SK-N-SH (cell line): ENCODE measurements at regions not wholly inside any gene's neighbourhood (a gene's known extent, or its start where the extent isn't known, plus 50 kb on each side); places are given as distances from the start of the nearest gene placed in this dataset.

Experiments used
- CTCF ChIA-PET: fragments of 300-600, 350-600 bp; formaldehyde crosslinking; extraction: SDS; loops from one replicate; lab custom pipeline; 2021; lab: Yijun Ruan, JAX
- POLR2A ChIA-PET: fragments of 350-600 bp; sonication (Branson Sonifier 250); formaldehyde crosslinking; extraction: SDS; loops from one replicate; lab custom pipeline; 2020; ENCODE audit warnings: antibody characterized with exemption, inconsistent platforms; lab: Yijun Ruan, JAX
- DNase-seq: peaks from one replicate; pipeline ENCODE4 v3.0.0; 2012
- H2AFZ ChIP-seq: fragments of 200-600 bp; sonication (generic); 2 replicates; pipeline ENCODE4 v1.8.1; 2016; ENCODE audit warnings: antibody characterized with exemption, mild to moderate bottlenecking, low read depth
- H3F3A ChIP-seq: fragments of 200-600 bp; sonication (generic); replicated peaks from 2 replicates; pipeline ENCODE3; 2016; ENCODE audit warnings: antibody characterized with exemption, mild to moderate bottlenecking; ENCODE audit not compliant: insufficient read depth
- H3K27ac ChIP-seq, 2 experiments: fragments of 200-500 bp in 1 of 2; fragments of 200-600 bp in 1 of 2; sonication (Bioruptor generic) in 1 of 2; sonication (generic), shearing (Covaris generic) in 1 of 2; 2 replicates each; pipeline versions ENCODE4 v1.5.1 to v1.6.1; 2014 to 2016; ENCODE audit warnings: low read depth in 2 of 2, inconsistent platforms in 1 of 2, low read length in 1 of 2, mild to moderate bottlenecking in 1 of 2, mixed read lengths in 1 of 2
- H3K27me3 ChIP-seq: fragments of 200-600 bp; sonication (generic), shearing (Covaris generic); 2 replicates; pipeline ENCODE4 v1.6.1; 2016; ENCODE audit warnings: mixed run types; ENCODE audit not compliant: insufficient read depth
- H3K36me3 ChIP-seq, 2 experiments: fragments of 200-500 bp in 1 of 2; fragments of 200-600 bp in 1 of 2; sonication (Bioruptor generic) in 1 of 2; sonication (generic) in 1 of 2; replicated peaks in 1 of 2; 2 replicates each; pipeline versions ENCODE3 to v1.5.1; 2014 to 2016; ENCODE audit warnings: low read length in 1 of 2, mild to moderate bottlenecking in 1 of 2; ENCODE audit not compliant: insufficient read depth in 2 of 2, control insufficient read depth in 1 of 2
- H3K4me1 ChIP-seq, 2 experiments: fragments of 200-500 bp in 1 of 2; fragments of 200-600 bp in 1 of 2; sonication (Bioruptor generic) in 1 of 2; sonication (generic), shearing (Covaris generic) in 1 of 2; 2 replicates each; pipeline versions ENCODE4 v1.5.1 to v1.6.1; 2014 to 2016; ENCODE audit warnings: low read depth in 1 of 2, low read length in 1 of 2, mixed run types in 1 of 2; ENCODE audit not compliant: insufficient read depth in 2 of 2, control insufficient read depth in 1 of 2
- H3K4me2 ChIP-seq: fragments of 200-600 bp; sonication (generic), shearing (Covaris generic); 2 replicates; pipeline ENCODE4 v1.6.1; 2017; ENCODE audit warnings: mixed run types
- H3K4me3 ChIP-seq, 2 experiments: fragments of 200-500 bp in 1 of 2; fragments of 200-600 bp in 1 of 2; sonication (Bioruptor generic) in 1 of 2; sonication (generic), shearing (Covaris generic) in 1 of 2; 2 replicates each; pipeline versions ENCODE4 v1.5.1 to v1.8.1; 2014 to 2016; ENCODE audit warnings: low read depth in 2 of 2, inconsistent platforms in 1 of 2, low read length in 1 of 2, mild to moderate bottlenecking in 1 of 2, mixed read lengths in 1 of 2, moderate library complexity in 1 of 2
- H3K79me2 ChIP-seq: fragments of 200-600 bp; sonication (generic); 2 replicates; pipeline ENCODE4 v1.8.1; 2017; ENCODE audit warnings: mild to moderate bottlenecking; ENCODE audit not compliant: insufficient read depth
- H3K9ac ChIP-seq: fragments of 200-600 bp; sonication (generic); 2 replicates; pipeline ENCODE4 v1.6.1; 2017; ENCODE audit warnings: mixed run types
- H3K9me2 ChIP-seq: fragments of 200-600 bp; sonication (generic); 2 replicates; pipeline ENCODE4 v1.6.1; 2017; ENCODE audit warnings: mixed run types
- H3K9me3 ChIP-seq: fragments of 200-600 bp; sonication (generic); 2 replicates; pipeline ENCODE4 v1.6.1; 2017; ENCODE audit warnings: mixed run types, mild to moderate bottlenecking, moderate library complexity
- H4K20me1 ChIP-seq: fragments of 200-600 bp; sonication (generic); 2 replicates; pipeline ENCODE4 v1.6.1; 2017; ENCODE audit warnings: mild to moderate bottlenecking, mixed run types; ENCODE audit not compliant: insufficient read depth
- CTCF ChIP-seq: fragments of 200-600 bp; sonication (generic); IDR thresholded peaks from 2 replicates; pipeline ENCODE4 v1.6.1; 2017; ENCODE audit warnings: antibody characterized with exemption, mild to moderate bottlenecking, moderate library complexity
- EP300 ChIP-seq, 2 experiments: IDR thresholded peaks; 2 replicates each; pipeline versions ENCODE4 v1.4.0 to v1.6.1; 2012; ENCODE audit warnings: borderline replicate concordance in 1 of 2, low read depth in 1 of 2, low read length in 1 of 2
- GATA2 ChIP-seq: sonication (generic); formaldehyde crosslinking; IDR thresholded peaks from 2 replicates; pipeline ENCODE4 v1.5.0; 2020; ENCODE audit warnings: mild to moderate bottlenecking, missing genetic modification reagents
- IRF3 ChIP-seq: fragments of 150-350 bp; IDR thresholded peaks from 2 replicates; pipeline ENCODE4 v1.6.1; 2016; ENCODE audit warnings: mild to moderate bottlenecking, low read depth, low read length
- MEF2A ChIP-seq: IDR thresholded peaks from 2 replicates; pipeline ENCODE4 v1.4.0; 2012; ENCODE audit warnings: low read depth, borderline replicate concordance
- REST ChIP-seq: IDR thresholded peaks from 2 replicates; pipeline ENCODE4 v1.6.1; 2012; ENCODE audit warnings: mild to moderate bottlenecking, low read depth, low read length, moderate library complexity
- TCF12 ChIP-seq: IDR thresholded peaks from 2 replicates; pipeline ENCODE4 v1.4.0; 2012
- TEAD4 ChIP-seq: IDR thresholded peaks from 2 replicates; pipeline ENCODE4 v1.4.0; 2012; ENCODE audit warnings: mild to moderate bottlenecking, borderline replicate concordance; ENCODE audit not compliant: insufficient read depth
- YY1 ChIP-seq: IDR thresholded peaks from 2 replicates; pipeline ENCODE4 v1.4.0; 2012; ENCODE audit warnings: low read depth, mild to moderate bottlenecking
- WGBS: methylation state at CpG from one replicate; pipeline ENCODE4 v1.1.6; 2017; ENCODE audit warnings: low lambda C conversion rate; 5-methylcytosine and 5-hydroxymethylcytosine counted together

- H3K79me2 ChIP-seq = no peaks in the 10 kb centered on the region
- no peaks in the 10 kb centered on the region for H3K9me2 ChIP-seq
- TF ChIP-seq CTCF (no peak), MEF2A (no peak), GATA2 (no peak), IRF3 (no peak), TCF12 (no peak), REST (no peak), YY1 (no peak), TEAD4 (no peak), EP300 (IDR thresholded peaks at IDR 0.05; ENCODE audit: borderline replicate concordance in 1 of 2, low read depth in 1 of 2, low read length in 1 of 2) (no peak)
- H3K4me1 ChIP-seq = peaks cover 0 to 2% of the 10 kb centered on the region in 2 experiments; a peak in 1 of 4 replicates
- POLR2A ChIA-PET = no interaction called here
- no peak overlapping the region for H2AFZ ChIP-seq
- CTCF ChIA-PET = interaction anchor here (1.1 kb wide), 1 partner anchor 69 kb away, joined by 3 read pairs; no protein-coding TSS in a partner anchor
- no peaks in the 10 kb centered on the region for H3F3A ChIP-seq
- no peaks in the 10 kb centered on the region for H4K20me1 ChIP-seq
- H3K9me3 ChIP-seq = no peaks in the 10 kb centered on the region
- H3K27ac ChIP-seq = no peak overlapping the region
- H3K27me3 ChIP-seq = no peaks in the 10 kb centered on the region
- no peak for DNase-seq
- H3K4me3 ChIP-seq = no peak overlapping the region
- no peak overlapping the region for H3K9ac ChIP-seq
- no peaks in the 10 kb centered on the region for H3K36me3 ChIP-seq
- H3K4me2 ChIP-seq = no peak overlapping the region
- 25% methylated on average over 9 of the region's 9 CpGs for whole genome bisulfite sequencing
Observed at GRCh38 chr12:124130691-124131591, 157.9 kb downstream of the ZNF664 start.
